NT2/D1 (cell line): ENCODE measurements at regions not wholly inside any gene's neighbourhood (a gene's known extent, or its start where the extent isn't known, plus 50 kb on each side); places are given as distances from the start of the nearest gene placed in this dataset.

Experiments
- SUZ12 ChIP-seq: IDR thresholded peaks from 2 replicates; pipeline ENCODE4 v1.6.1; 2011; ENCODE audit not compliant: insufficient read length, insufficient read depth; ENCODE audit errors: extremely low read depth
- ZNF274 ChIP-seq: IDR thresholded peaks from 2 replicates; pipeline ENCODE4 v1.6.1; 2011; ENCODE audit warnings: mild to moderate bottlenecking, low read depth, low read length

DNA sequence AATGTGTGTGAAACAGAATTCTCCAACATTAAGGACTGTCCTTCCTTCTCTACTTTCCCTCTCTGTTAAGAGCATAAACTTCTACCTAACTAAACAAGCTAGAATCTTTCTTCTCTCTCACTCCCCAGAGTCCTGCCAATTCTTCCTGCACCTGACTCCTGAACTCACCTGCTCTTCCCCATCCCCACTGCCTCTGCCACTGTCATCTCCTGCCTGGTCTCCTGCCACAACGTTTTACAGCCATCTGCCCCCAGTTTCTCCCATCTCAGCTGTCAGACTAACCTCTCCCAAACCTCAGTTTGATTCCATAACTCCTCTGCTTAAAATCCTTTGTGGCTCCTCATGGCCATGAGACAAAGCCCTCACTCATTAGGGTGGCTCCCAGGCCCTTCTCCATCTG, 119.8 kb upstream of the FOXN2 start:
- no peak for TF ChIP-seq SUZ12
- TF ChIP-seq ZNF274 = no peak
